ENCODE measurements at regions not wholly inside any gene's neighbourhood (a gene's known extent, or its start where the extent isn't known, plus 50 kb on each side); places are given as distances from the start of the nearest gene placed in this dataset.

- DNase-seq (ENCODE audit: low read depth): no peak
- no peak for TF ChIP-seq CTCF (IDR thresholded peaks at IDR 0.05; ENCODE audit: low read length, missing control alignments)
- H3K4me3 ChIP-seq (replicated peaks; ENCODE audit: low read depth, low read length): no peak overlapping the region
Measured at GRCh38 chr2:52710810-52711618, 1056.6 kb upstream of the CHAC2 start.

- DNase-seq (ENCODE audit: low read depth): no peak
- no peak for TF ChIP-seq CTCF (IDR thresholded peaks at IDR 0.05; ENCODE audit: low read length, missing control alignments)
Measured at GRCh38 chr2:52704251-52704650, 1063.4 kb upstream of the CHAC2 start.

GRCh38 chr2:52703004-52703403 is 1064.6 kb upstream of the CHAC2 start:
- no peak for DNase-seq (ENCODE audit: low read depth)
- TF ChIP-seq CTCF (IDR thresholded peaks at IDR 0.05; ENCODE audit: low read length, missing control alignments): no peak
- no peak overlapping the region for H3K4me3 ChIP-seq (replicated peaks; ENCODE audit: low read depth, low read length)

More at GRCh38 chr2:52704251-52704650, 1063.4 kb upstream of the CHAC2 start:
- no peak overlapping the region for H3K4me3 ChIP-seq (replicated peaks; ENCODE audit: low read depth, low read length)

- DNase-seq (ENCODE audit: low read depth): peak; percentile 1
- no peak for TF ChIP-seq CTCF (IDR thresholded peaks at IDR 0.05; ENCODE audit: low read length, missing control alignments)
Measured at GRCh38 chr2:52698408-52698807, 1069.2 kb upstream of the CHAC2 start.

GRCh38 chr2:52697690-52698089 is 1069.9 kb upstream of the CHAC2 start:
- TF ChIP-seq CTCF (IDR thresholded peaks at IDR 0.05; ENCODE audit: low read length, missing control alignments): no peak
- DNase-seq (ENCODE audit: low read depth): no peak

More at GRCh38 chr2:52698408-52698807, 1069.2 kb upstream of the CHAC2 start:
- H3K4me3 ChIP-seq (replicated peaks; ENCODE audit: low read depth, low read length): no peak overlapping the region

GRCh38 chr2:52695731-52696130 is 1071.9 kb upstream of the CHAC2 start:
- no peak for TF ChIP-seq CTCF (IDR thresholded peaks at IDR 0.05; ENCODE audit: low read length, missing control alignments)
- no peak for DNase-seq (ENCODE audit: low read depth)
- no peak overlapping the region for H3K4me3 ChIP-seq (replicated peaks; ENCODE audit: low read depth, low read length)

More at GRCh38 chr2:52697690-52698089, 1069.9 kb upstream of the CHAC2 start:
- no peak overlapping the region for H3K4me3 ChIP-seq (replicated peaks; ENCODE audit: low read depth, low read length)

- no peak for TF ChIP-seq CTCF (IDR thresholded peaks at IDR 0.05; ENCODE audit: low read length, missing control alignments)
- no peak for DNase-seq (ENCODE audit: low read depth)
- no peak overlapping the region for H3K4me3 ChIP-seq (replicated peaks; ENCODE audit: low read depth, low read length)
Measured at GRCh38 chr2:52686935-52687334, 1080.7 kb upstream of the CHAC2 start.
